DND-41 (cell line): ENCODE measurements at regions not wholly inside any gene's neighbourhood (a gene's known extent, or its start where the extent isn't known, plus 50 kb on each side); places are given as distances from the start of the nearest gene placed in this dataset.

Source experiments
- EZH2 ChIP-seq: IDR thresholded peaks from 3 replicates; pipeline ENCODE4 v1.6.1; 2012; ENCODE audit warnings: borderline replicate concordance, low read depth, mild to moderate bottlenecking, moderate library complexity, low read length, inconsistent platforms; ENCODE audit not compliant: severe bottlenecking
- TF ChIP-seq, protein P1 (sequence below): IDR thresholded peaks from 2 replicates; pipeline ENCODE4 v1.5.1; 2012; ENCODE audit warnings: borderline replicate concordance, low read length, moderate library complexity, mild to moderate bottlenecking; ENCODE audit not compliant: poor library complexity, severe bottlenecking; ENCODE audit errors: extremely low read depth

- TF ChIP-seq, protein P1, sequence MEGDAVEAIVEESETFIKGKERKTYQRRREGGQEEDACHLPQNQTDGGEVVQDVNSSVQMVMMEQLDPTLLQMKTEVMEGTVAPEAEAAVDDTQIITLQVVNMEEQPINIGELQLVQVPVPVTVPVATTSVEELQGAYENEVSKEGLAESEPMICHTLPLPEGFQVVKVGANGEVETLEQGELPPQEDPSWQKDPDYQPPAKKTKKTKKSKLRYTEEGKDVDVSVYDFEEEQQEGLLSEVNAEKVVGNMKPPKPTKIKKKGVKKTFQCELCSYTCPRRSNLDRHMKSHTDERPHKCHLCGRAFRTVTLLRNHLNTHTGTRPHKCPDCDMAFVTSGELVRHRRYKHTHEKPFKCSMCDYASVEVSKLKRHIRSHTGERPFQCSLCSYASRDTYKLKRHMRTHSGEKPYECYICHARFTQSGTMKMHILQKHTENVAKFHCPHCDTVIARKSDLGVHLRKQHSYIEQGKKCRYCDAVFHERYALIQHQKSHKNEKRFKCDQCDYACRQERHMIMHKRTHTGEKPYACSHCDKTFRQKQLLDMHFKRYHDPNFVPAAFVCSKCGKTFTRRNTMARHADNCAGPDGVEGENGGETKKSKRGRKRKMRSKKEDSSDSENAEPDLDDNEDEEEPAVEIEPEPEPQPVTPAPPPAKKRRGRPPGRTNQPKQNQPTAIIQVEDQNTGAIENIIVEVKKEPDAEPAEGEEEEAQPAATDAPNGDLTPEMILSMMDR, result no peak
- TF ChIP-seq EZH2, result no peak
Observed at GRCh38 chr1:29696656-29697390, 460.5 kb downstream of the PTPRU start.
